SK-N-MC (cell line): ENCODE measurements at regions not wholly inside any gene's neighbourhood (a gene's known extent, or its start where the extent isn't known, plus 50 kb on each side); places are given as distances from the start of the nearest gene placed in this dataset.

Experiments used
- EZH2 ChIP-seq: fragments of 200-600 bp; sonication (generic); IDR thresholded peaks from one replicate; pipeline ENCODE4 v1.6.1; 2017; ENCODE audit warnings: antibody characterized with exemption
- FOXP2 ChIP-seq: optimal IDR thresholded peaks from 2 replicates; pipeline ENCODE3; 2011; ENCODE audit warnings: mild to moderate bottlenecking, moderate library complexity; ENCODE audit not compliant: insufficient read depth; ENCODE audit errors: extremely low read length, control extremely low read depth
- POLR2AphosphoS5 ChIP-seq: IDR thresholded peaks from 2 replicates; pipeline ENCODE4 v1.6.1; 2012; ENCODE audit warnings: mild to moderate bottlenecking, low read depth, low read length, borderline replicate concordance

- TF ChIP-seq POLR2AphosphoS5: no peak
- TF ChIP-seq EZH2: no peak
- no peak for TF ChIP-seq FOXP2
Observed at GRCh38 chr20:60695226-60696000, 556.6 kb upstream of the CDH4 start.
